ENCODE measurements at regions not wholly inside any gene's neighbourhood (a gene's known extent, or its start where the extent isn't known, plus 50 kb on each side); places are given as distances from the start of the nearest gene placed in this dataset.
A peak's percentile ranks its signal among the peaks of the same experiment; 100 is the strongest.

DNA sequence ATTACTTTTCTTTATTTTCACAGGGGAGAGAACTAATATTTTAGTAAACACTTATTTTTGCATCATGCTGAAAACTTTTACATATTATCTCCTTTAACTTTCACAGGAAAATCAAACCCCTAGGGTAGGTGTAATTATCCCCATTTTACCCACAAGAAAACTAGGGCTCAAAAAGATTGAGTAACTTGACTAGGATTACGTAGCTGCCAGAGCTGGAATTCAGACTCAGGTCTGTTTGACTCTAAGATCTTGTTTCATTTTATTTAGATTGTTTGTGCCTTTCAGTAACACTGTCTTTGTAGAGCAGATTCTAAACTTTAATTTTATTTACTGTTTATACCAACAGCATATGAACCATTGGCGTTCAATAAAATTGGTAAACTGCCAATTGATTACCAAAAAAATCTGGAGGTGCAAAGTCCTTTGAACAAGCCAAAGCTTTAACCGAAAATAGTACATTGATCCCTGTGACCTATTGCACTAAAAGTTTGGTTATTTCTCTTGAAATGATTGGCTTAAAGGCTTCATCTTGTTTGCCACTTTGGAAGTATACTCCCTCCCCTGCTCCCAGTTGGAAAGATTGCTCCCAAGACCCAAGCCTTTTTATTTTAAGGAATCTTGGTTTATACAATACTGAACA, 71.0 kb upstream of the WDR26 start:
- DNase-seq, result no peak

DNA sequence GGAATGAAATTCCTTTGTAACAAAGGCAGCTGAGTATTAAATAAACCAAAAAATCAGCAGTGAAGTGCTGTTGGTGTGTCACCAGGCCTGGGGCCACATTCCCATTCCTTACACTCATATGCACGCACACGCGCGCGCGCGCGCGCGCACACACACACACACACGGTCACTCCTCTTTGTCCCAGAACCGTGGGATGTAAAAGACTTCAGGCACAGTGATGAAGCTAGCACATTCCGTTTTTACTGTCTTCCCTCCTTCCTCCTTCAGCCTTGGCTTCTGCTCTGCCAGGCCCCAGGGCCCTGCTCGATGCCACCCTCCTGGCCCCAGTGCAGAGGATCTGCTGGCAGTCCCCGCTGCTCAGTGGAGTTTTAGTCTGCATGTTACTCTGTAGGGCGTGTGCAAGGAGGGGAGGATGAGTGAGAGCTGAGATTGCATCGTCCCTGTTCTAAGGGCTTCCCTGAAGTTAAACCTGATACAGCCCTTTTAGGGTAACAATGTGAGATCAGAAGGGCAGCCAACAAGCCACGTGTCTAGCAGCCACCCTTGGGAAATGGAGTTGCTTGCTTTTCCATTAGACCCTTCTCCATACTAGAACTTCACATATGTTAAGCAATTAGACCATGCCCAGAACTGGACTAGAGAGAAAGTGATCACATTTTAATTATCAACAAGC, 71.7 kb upstream of the WDR26 start:
- DNase-seq, result no peak

DNA sequence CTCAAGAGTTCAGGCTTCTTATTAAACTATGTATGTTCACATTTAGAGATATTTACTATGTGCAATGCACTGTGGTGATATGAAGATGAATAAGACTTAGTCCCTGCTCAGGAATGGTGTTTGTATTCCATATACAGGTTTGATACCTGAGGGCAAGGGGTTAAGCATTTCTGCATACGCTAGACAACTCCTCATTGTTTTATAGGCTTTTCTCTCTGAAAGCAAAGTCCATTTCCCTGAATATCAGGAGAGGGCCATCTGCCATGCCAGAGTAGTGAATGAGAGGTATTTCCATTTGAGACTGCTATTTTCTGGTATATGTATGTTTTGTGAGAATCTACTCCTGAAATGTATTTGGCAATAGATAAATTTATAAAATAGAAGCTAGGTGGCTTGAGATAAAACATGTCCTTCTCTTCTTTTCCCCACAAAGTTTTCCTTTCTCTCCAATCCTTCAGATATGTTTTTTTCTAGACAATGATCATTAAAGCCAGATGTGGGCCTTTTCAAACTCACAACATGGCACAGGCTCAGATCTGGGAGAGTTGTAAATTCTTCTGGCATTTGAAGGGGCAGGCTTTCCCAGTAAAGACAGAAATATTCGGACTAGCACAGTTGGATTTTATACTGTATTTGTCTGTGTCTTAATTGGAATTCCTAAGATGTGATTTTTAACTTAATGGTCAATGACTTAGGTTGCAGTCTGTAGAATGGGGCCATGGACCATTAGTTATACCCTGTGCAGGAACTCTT, 73.3 kb upstream of the WDR26 start:
- no peak for DNase-seq

DNA sequence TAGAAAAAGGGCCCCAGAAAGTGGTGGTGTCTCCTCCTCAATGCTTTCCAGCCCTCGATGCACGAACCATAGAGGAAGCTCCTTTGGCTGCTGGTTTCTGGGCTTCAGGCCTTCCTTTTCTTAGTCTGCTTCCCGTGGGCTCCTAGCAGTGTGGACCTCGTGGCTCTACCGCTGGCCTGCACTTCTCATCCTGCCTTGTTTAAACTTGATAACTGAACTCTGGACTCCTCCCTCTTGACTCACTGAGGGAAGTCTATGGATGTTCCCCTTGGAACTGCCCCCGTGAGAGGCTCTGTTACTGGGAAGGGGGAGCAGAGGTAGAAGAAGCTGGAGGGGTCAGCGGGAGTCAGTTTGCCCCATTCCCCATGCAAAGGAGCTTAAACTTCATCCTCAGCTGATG, 75.3 kb upstream of the WDR26 start:
- DNase-seq, result no peak

DNA sequence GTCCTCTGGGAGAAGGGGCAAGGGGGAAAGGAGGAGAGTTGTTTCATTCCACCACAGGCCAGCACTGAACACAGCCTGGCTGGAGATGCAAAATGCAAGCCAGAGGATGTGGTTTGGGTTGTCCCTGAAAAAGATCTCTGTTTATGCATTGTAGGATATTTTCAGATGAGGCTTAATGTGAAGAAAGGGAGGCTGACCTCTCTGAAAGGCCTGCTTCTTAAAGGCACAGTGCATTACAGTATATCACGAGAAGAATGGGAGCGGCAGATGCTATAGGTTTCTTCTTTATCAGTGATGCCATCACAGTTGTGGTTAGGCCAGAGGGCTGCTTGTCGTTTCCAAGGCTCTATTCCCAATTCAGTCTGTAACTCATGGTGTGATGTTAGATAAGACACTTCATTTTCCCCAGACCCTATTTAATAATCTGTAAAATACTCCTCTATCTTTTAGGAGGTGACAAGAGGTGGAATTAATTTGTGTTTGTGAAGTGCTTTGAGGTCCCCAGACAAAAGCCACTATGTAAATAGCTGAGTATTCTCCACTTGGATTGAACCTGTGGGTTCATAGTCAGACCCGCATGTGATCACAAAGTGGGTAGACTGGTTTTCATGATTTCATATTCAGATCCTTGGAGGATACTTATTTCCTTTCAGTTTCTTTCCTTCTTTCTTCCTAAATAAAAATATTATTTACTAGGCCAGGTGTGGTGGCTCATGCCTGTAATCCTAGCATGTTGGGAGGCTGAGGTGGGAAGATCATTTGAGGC, 76.5 kb upstream of the WDR26 start:
- no peak for DNase-seq

DNA sequence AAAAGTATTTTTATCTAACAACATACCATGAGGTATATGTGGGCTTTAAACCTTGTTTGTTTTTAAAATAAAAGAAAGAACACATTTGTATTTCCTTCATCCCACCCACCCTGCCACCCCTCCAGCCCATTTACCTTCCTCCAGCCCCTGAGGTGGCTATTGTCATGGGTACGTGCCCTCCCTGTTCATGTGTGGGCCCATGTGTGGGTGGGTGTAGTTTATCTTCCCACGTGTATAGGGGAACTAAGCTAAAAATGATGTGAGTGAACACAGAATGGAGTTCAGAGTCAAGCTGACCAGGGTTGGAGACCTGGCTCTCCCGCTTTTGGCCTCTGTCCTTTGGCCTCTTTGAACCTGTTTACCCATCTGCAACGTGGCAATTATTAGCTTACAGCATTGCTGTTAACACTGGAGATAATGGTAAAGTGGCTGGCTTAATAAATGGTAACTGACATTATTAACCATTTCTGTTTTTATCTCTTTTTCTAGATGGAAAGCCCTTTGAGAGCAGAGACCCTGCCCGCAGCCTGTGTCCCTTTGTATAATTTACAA, 78.1 kb upstream of the WDR26 start:
- no peak for DNase-seq

DNA sequence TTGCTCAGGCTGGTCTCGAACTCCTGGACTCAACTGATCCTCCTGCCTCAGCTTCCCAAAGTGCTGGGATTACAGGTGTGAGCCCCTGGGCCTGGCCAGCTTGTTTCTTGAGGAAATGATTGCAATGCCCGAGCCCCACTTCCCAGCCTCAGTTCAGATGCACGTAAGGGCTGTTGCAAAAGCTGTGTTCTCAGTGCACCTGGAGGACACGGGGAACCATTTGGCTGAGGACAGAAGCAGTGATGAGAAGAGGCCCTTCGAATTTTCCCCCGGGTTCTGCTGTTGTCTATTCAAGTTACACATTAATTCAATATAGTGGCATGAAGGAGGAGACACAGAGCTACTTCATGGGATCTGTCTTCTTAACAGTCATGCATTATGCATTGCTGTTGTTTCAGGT, 78.8 kb upstream of the WDR26 start:
- DNase-seq, result no peak

DNA sequence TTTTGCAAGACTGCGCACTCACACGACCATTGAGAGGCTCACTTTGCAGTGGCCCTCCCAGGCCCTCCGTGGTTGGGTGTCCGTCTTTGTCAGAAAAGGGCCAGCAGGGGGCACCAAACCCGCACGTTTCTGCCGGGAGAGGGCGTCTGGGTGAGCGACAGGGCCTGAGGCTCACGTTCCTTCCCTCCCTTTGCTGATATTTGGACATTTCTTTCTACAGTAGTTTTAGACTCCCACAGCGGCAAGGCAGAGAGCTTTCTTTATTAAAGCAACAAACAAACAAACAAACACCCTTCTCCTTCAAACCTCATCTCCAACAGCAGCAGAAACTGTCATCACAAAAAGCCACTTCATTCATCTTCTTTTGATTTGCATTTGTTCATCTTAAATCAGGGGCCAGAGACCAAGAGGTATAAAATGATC, 79.2 kb upstream of the WDR26 start:
- peak; percentile 83 for DNase-seq

DNA sequence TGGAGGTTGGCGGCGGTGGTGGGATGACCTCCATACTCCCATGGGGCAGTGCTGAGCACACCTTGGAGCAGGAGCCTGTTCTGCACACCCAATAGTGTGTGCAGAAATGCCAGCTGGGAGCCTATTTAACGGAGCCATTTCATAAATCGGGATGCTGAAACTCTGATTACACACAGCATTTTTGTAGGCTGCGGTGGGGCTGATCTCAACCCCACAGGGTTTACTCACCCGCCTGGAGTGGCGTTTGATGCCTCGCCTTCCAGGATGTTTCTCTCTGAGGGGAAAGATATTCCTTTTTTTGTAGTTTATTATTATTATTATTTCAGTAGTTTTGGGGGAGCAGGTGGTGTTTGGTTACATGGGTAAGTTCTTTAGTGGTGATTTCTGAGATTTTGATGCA, 82.6 kb upstream of the WDR26 start:
- no peak for DNase-seq

DNA sequence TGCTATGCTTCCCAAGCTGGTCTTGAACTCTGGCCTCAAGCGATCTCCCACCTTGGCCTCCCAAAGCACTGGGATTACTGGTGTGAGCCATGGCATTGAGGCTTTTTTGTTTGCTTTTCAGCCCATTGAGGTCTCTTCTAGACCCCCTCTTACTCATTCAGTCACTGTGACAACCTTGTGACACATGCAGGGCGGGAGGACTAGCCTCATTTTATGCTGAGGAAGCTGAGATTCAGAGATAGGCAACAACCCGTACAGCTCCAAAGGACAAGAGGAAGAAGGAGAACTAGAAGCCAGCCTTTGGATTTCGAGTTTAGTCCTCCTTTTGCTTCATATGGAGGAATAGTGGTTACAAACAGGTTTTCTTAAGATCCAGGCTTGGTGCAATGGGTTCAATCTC, 83.9 kb upstream of the WDR26 start:
- no peak for DNase-seq

DNA sequence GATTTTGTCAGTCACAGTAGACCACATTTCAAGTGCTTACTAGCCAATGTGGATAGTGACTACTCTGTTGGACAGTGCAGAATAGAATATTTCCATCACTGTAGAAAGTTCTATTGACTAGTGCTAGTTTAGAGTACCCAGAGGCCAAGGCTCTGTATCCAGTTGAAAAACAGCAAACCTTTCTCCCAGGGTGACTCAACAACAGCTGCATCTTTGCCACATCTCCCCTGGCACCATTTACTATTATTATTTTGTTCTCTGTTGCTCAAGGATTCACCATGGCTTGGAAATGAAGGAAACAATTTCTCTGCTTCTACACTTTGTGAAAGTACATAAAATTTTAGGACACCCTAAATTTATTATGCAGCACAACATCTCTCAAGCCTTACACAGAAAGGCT, 85.3 kb upstream of the WDR26 start:
- no peak for DNase-seq

DNA sequence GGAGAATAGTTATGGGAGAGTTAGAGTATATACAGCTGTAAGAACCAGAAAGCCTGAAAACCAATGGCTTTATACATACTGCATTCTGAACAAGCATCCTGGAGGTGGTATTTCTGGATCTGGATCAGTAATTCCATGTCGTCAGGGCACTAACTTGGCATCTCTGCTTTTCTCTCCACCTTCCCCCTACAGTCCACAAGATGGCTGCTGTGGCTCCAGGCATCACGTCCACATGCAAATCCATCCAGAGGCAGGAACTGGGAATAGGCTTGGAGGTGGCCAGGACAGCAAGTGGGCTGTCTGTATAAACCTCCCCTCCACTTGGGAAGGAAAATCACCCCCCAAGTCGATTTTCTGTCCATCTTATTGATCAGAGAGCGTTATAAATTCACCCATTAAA, 86.2 kb upstream of the WDR26 start:
- no peak for DNase-seq

DNA sequence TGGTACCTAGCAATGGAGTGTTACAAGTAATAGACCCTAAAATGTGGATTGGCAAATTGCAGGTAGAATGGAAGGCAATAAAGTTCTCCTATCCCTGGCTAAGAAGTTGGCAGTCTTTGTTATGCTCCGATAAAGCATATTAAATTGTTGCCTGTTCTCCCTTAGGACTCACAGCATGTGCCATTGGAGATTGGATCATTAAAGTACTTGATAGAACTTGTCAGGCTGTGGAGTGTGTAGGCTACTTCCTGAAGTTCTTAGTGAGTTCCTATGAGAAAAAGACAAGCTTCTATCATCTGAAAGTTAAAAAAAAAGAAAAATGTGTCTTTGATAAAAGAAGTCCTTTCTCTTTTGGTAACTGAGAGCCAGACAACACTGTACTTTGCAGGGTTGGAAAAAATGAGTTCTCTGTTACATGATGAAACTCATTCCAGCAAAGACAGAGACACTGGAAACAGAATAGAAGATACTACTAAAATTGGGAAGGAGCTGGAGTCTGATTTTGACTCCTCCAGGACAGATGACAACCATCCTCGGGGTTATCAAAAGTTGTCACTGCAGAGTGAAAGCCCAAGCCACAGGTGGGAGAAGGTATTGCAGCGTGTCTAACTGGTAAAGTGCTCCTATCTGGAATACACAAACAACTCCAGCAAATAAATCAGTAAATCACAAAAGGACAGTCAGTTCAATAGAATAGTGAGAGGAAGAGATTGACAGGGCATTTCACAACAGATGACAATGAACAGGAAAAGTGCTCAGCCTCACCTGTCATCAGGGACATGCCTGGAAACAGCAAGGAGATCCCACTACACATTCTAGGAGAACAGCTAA, 87.5 kb upstream of the WDR26 start:
- DNase-seq, result no peak

DNA sequence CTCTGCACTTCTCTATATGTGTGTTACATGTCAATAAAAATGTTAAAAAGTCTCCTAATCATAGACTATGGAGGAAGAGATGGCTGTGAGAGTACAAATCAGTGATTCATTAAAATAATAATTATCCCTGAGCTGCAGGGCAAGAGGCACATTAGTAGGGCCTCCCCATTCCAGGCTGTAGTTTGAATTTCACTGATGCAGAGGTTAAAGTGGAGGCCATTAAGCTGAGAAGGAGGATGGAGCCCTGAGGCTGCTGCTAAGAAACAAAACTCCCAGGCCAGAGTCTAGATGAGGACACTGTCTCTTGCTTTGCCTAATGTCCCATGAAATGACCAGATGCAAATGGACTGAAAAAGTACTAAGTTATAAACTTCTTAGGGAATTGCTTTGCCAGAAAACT, 89.1 kb upstream of the WDR26 start:
- DNase-seq, result no peak

DNA sequence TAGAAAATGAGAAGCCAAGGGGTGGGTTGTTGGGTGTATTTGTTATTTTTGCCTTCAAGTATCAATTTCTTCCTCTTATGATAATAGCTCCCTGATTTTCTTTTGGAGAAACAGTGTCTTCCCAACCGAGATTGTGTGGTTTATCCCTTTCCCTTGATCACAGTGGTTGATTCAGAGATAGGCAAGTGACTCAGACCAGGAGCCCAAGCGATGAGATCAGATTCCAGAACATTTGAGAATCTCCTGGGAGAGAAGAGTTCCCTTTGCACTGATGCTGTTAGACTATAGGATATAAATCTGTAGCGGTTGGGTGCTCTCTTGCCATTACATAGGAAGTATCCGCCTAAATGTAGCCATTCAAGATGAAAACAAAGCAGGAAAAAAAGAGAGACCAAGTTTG, 90.1 kb upstream of the WDR26 start:
- DNase-seq, result no peak

DNA sequence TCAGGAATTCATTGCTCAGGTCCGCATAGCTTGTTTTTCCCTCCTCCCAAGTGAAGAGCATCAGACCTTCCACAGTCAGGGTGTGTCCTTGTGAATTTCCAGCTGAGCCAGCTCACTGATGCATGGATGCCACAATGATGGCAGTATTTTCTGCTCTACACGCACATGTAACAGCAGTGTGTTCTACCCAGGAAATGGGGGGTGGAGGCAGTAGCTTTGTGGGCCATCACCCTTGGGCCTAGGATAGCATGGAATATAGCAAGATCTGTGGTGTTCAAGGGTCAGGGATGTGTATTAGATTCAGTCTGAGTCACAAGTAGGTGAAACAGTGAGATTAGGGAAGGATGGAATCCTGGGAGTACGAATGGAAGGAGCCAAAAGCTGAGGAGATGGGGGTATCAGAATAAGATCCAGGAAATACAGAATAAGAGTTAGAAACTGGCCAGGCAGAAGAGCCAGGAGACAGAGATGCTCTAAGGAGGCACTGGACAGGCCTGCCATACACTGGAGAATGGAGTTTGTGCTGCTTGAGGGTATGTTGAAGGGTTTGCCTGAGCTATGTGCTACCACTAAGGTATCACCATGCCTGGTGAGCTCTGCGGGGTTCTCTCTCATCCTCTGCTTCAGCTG, 90.6 kb upstream of the CNIH3 start:
- DNase-seq, result no peak

DNA sequence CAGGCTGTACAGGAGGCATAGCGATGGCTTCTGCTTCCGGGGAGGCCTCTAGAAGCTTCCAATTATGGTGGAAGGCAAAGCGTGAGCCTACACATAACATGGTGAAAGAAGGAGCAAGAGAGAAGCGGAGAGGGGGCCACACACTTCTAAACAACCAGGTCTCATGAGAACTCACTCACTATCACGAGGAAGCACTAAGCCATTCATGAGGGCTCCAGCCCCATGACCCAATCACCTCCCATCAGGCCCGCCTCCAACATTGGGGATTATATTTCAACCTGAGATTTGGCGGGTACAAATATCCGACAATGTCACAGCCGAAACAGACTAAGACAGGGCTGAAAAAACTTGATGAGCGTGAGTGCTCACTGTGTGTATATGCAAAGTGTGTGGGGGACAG, 89.3 kb upstream of the CNIH3 start:
- DNase-seq, result no peak

DNA sequence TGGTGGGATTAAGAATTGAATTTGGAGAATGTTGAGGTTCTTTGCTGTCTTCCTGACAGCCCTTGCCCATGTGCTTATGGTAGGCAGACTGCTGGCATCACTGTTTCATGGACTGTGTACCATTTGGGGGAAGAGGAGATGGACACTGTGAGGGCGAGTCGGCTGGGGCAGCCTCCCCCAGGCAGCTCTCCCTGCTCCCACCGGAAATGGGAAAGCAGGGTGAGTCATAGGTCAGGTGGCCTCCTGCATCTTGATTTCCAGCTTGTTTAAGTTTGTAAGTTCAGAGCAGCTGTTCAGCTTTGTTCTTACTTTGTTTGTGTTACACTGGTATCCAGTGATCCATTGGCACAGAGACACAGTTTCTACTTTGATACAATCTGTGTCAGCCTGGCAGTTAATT, 87.2 kb upstream of the CNIH3 start:
- DNase-seq, result no peak

DNA sequence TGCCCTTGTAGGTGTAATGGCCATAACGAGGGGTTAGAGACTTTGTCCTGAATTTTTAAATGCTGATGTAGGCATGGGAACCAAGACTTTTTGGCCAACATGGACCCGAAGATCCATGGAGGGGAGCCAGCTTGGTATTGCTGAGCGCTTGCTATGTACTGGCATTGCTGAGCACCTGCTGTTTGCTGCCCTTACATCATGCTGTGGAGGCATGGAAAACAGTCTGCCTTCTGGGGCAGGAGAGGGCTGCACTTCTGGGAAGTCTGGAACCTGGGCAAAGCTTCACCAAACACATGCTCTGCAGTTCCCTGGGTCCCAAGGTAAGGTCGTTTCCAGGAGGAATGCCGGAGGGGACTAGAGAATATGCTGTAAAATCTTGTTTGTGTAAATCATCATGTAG, 86.3 kb upstream of the CNIH3 start:
- DNase-seq, result no peak

DNA sequence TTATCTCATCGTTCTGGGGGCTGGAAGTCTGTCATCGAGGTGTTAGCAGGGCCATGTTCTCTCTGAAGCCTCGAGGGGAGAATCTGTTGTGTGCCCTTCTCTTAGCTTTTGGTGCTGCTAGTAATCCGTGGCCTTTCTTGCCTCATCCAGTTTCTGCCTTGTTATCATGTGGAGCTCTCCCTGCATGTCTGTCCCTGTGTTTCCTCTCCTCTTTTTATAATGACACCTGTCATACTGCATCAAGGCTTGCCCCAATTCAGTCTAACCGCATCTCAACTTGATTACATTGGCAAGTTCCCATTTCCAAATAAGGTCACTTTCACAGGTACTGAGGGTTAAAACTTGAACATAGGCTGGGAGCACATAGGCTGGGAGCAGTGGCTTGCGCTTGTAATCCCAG, 82.6 kb upstream of the CNIH3 start:
- DNase-seq, result no peak

DNA sequence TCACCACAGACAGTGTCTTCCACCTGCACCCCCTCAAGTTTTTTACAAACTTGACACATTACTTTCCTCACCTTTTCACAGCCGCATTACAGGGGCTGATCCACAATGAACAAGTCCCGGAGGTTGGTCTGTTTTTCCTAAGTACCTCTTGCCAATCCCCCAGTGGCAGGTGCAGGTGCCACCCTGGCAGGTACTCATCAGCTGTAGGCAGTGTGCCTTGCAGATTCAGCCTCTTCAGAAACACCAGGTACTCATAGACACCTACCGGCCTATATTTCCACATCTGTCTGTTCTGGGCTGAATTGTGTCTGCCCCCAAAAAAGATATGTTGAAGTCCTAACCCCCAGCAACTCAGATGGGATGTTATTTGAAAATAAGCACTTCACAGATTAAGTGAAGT, 81.4 kb upstream of the CNIH3 start:
- DNase-seq, result no peak

DNA sequence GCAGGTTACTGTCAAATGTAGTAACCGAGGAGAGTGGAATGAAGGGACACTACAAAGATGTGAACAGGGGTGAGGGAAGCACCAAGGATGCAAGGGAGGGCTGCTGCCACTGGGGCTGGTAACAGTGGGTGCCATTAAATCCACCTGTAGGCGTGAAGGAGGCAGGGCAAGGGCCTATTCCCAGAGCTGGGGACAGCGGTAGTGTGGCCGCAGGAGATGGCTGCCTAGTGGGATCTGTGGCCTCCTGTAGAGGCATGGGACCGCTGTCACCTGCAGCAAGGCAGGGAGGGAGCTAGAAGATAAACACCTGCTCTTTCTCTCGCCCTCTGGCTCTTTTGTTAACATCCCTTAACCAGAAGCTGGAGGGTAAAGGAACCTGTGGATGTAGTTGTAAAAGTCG, 80.5 kb upstream of the CNIH3 start:
- DNase-seq, result no peak
